ENCODE measurements at regions not wholly inside any gene's neighbourhood (a gene's known extent, or its start where the extent isn't known, plus 50 kb on each side); places are given as distances from the start of the nearest gene placed in this dataset.
"Not testable (repeated sequence)": the region's sequence is repeated elsewhere in the genome, so short reads cannot be mapped to it uniquely, and the experiment has no call there.

- CTCF ChIA-PET: no interaction called here
- peak; percentile 3 for DNase-seq (ENCODE audit: extremely low spot score)
- no peak for TF ChIP-seq CTCF (IDR thresholded peaks at IDR 0.05; ENCODE audit: control extremely low read depth, extremely low read depth, low read depth, missing control alignments)
- POLR2A ChIA-PET: interaction anchor here (0.7 kb wide), 1 partner anchor 433 kb away, joined by 3 read pairs; no protein-coding TSS in a partner anchor
Observed at GRCh38 chr22:19661156-19661555, 53.1 kb upstream of the SEPTIN5 start.

- peak; percentile 3 for DNase-seq (ENCODE audit: extremely low spot score)
- POLR2A ChIA-PET, CTCF ChIA-PET: not testable (repeated sequence)
Observed at GRCh38 chr22:19662049-19662684, 52.1 kb upstream of the SEPTIN5 start.

GRCh38 chr22:19663286-19663815 is 51.0 kb upstream of the SEPTIN5 start:
- POLR2A ChIA-PET: no interaction called here
- peak; percentile 2 for DNase-seq (ENCODE audit: extremely low spot score)
- CTCF ChIA-PET: no interaction called here
- TF ChIP-seq CTCF (IDR thresholded peaks at IDR 0.05; ENCODE audit: control extremely low read depth, extremely low read depth, low read depth, missing control alignments): no peak

- TF ChIP-seq CTCF (IDR thresholded peaks at IDR 0.05; ENCODE audit: control extremely low read depth, extremely low read depth, low read depth, missing control alignments): no peak
- POLR2A ChIA-PET: no interaction called here
- CTCF ChIA-PET: interaction anchor here (1.4 kb wide), 1 partner anchor 15 kb away, joined by 6 read pairs; no protein-coding TSS in a partner anchor
- peak; percentile 3 for DNase-seq (ENCODE audit: extremely low spot score)
Observed at GRCh38 chr22:19663821-19664355, 50.4 kb upstream of the SEPTIN5 start.

- CTCF ChIA-PET: interaction anchor here (1.4 kb wide), 1 partner anchor 14 kb away, joined by 6 read pairs; no protein-coding TSS in a partner anchor
- TF ChIP-seq CTCF (IDR thresholded peaks at IDR 0.05; ENCODE audit: control extremely low read depth, extremely low read depth, low read depth, missing control alignments): no peak
- POLR2A ChIA-PET: no interaction called here
- DNase-seq (ENCODE audit: extremely low spot score): no peak
Observed at GRCh38 chr22:19664406-19664805, 49.9 kb upstream of the SEPTIN5 start.
